ENCODE measurements at regions not wholly inside any gene's neighbourhood (a gene's known extent, or its start where the extent isn't known, plus 50 kb on each side); places are given as distances from the start of the nearest gene placed in this dataset.

- TF ChIP-seq, protein P1, sequence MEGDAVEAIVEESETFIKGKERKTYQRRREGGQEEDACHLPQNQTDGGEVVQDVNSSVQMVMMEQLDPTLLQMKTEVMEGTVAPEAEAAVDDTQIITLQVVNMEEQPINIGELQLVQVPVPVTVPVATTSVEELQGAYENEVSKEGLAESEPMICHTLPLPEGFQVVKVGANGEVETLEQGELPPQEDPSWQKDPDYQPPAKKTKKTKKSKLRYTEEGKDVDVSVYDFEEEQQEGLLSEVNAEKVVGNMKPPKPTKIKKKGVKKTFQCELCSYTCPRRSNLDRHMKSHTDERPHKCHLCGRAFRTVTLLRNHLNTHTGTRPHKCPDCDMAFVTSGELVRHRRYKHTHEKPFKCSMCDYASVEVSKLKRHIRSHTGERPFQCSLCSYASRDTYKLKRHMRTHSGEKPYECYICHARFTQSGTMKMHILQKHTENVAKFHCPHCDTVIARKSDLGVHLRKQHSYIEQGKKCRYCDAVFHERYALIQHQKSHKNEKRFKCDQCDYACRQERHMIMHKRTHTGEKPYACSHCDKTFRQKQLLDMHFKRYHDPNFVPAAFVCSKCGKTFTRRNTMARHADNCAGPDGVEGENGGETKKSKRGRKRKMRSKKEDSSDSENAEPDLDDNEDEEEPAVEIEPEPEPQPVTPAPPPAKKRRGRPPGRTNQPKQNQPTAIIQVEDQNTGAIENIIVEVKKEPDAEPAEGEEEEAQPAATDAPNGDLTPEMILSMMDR (IDR thresholded peaks at IDR 0.05): no peak
- TF ChIP-seq POLR2A (IDR thresholded peaks at IDR 0.05): no peak
These were observed 74.1 kb downstream of the ABCC12 start for GRCh38 chr16:48081656-48082055.
